BE2C (cell line): ENCODE measurements at regions not wholly inside any gene's neighbourhood (a gene's known extent, or its start where the extent isn't known, plus 50 kb on each side); places are given as distances from the start of the nearest gene placed in this dataset.

Experiments
- DNase-seq: peaks from one replicate; pipeline ENCODE4 v3.0.0-alpha.2; 2020
- H3K27me3 ChIP-seq: fragments of 250-450 bp; sonication (Bioruptor Pico); 2 replicates; pipeline ENCODE4 v1.5.1; 2020; ENCODE audit warnings: mild to moderate bottlenecking
- H3K36me3 ChIP-seq: fragments of 250-450 bp; sonication (Bioruptor Pico); 2 replicates; pipeline ENCODE4 v1.5.1; 2020; ENCODE audit warnings: mild to moderate bottlenecking
- H3K4me1 ChIP-seq: fragments of 250-450 bp; sonication (Bioruptor Pico); 2 replicates; pipeline ENCODE4 v1.5.1; 2020
- H3K4me3 ChIP-seq: 2 replicates; pipeline ENCODE4 v1.5.1; 2011; ENCODE audit warnings: low read depth, low read length
- H3K9me3 ChIP-seq: fragments of 250-450 bp; sonication (Bioruptor Pico); 2 replicates; pipeline ENCODE4 v1.5.1; 2020
- CTCF ChIP-seq: IDR thresholded peaks from 2 replicates; pipeline ENCODE4 v1.5.1; 2012; ENCODE audit warnings: mild to moderate bottlenecking, low read depth, low read length

DNA sequence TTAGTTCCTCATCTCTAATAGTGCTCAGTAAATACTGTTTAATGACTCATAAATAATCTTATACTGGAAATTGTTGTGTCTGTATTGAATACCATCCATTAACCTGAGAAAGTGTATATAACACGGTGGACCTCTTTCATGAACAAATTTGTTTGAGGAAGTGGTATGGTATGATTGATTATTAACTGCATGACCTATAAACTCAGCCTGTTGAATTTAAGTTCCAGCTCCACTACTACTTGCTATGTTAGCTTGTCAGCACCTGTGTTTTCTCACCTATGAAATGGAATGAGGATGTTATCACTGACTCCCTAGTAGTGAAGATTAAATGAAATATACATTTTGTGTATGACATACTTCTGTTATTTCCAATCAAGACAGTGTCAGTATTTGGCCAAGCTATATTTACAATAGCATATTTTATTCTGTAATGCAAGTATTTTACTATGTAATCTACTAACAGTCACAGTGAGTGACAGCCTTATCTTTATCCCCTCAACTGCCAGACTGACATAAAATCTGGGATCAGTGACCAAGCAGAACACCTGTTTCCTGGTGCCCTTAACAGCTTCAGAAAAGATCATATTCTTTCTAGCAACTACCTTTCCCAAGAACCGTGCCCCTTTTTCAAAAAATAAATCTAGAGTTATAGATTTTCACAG is 77.3 kb upstream of the ITGA1 start:
- Histone ChIP-seq H3K36me3 (no peaks in the 10 kb centered on the region), H3K4me1 (peaks cover 3% of the 10 kb centered on the region; the same call in 1 of the 2 replicates), H3K9me3 (no peaks in the 10 kb centered on the region), H3K27me3 (no peaks in the 10 kb centered on the region), H3K4me3 (no peak overlapping the region)
- DNase-seq: no peak
- TF ChIP-seq CTCF: no peak

- no peak for DNase-seq
- Histone ChIP-seq H3K4me3 (no peak overlapping the region), H3K9me3 (no peaks in the 10 kb centered on the region), H3K4me1 (peaks cover 3% of the 10 kb centered on the region; the same call in 1 of the 2 replicates), H3K36me3 (no peaks in the 10 kb centered on the region), H3K27me3 (no peaks in the 10 kb centered on the region)
- no peak for TF ChIP-seq CTCF
Observed at GRCh38 chr5:52710972-52711596, 76.6 kb upstream of the ITGA1 start.

- no peak overlapping the region for H3K4me3 ChIP-seq
- H3K27me3 ChIP-seq: no peaks in the 10 kb centered on the region
- no peak for DNase-seq
- no peak for TF ChIP-seq CTCF
- H3K4me1 ChIP-seq: peaks cover 3% of the 10 kb centered on the region; the same call in 1 of the 2 replicates
- no peaks in the 10 kb centered on the region for H3K36me3 ChIP-seq
- H3K9me3 ChIP-seq: 0 out of 2 replicates have a peak, but pooled peaks cover 2% of the 10 kb centered on the region
Observed at GRCh38 chr5:52712354-52712753, 75.4 kb upstream of the ITGA1 start.

DNA sequence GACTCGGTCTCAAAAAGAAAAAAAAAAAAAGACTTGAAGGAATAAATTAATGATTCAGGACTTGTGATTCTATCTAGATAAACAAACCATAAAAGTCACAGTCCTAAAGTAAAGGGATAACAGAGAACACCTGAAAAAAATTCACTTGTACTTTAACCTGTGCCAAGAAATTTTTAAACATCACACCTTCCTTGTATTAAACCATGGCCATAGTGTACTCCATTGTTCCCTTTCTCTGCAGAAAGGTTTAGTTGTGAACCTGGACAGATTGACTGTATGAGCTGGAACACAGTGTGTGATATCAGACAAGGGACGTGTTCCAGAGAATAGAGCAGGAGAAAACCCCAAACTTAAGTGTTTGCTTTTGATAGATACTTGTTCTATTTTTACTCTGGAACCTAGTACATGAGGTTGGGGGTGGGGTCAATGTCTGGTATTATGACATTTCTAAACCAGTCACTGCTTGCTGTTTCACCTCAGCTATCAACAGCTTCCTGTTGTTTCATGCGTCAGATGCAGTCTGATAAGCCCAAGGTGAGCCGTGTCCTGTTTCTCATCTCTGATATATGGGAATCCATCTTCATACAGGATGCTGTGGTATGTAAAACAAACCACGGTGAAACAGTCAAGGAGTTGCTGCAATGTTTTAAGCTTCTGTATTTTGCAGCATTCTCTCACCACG is 62.5 kb upstream of the ITGA1 start:
- Histone ChIP-seq H3K4me1 (peaks cover 39% of the 10 kb centered on the region), H3K4me3 (no peak overlapping the region), H3K27me3 (no peaks in the 10 kb centered on the region), H3K9me3 (no peaks in the 10 kb centered on the region), H3K36me3 (no peaks in the 10 kb centered on the region)
- no peak for TF ChIP-seq CTCF
- peak; percentile 12 for DNase-seq

DNA sequence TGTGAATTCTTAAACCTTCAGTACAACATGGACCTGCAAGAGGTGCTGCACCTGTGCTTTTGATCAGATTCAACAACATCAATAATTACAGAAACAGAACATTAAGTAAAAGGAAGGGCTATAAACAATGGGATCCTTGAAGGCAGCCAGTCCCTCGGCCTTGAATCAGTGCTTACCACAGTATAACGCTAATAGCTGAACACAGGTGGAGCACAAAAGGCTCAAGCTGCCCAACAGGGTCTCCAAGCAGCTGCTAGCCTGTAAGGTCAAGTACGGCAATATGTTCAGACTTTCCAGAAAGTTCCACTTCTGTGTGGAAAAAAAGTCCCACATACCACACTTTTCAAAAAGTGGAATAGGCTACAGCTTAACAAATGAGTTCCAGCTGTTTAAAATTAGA is 61.9 kb upstream of the ITGA1 start:
- no peak for TF ChIP-seq CTCF
- Histone ChIP-seq H3K36me3 (no peaks in the 10 kb centered on the region), H3K4me1 (peaks cover 39% of the 10 kb centered on the region), H3K9me3 (no peaks in the 10 kb centered on the region), H3K4me3 (no peak overlapping the region), H3K27me3 (no peaks in the 10 kb centered on the region)
- DNase-seq: no peak

DNA sequence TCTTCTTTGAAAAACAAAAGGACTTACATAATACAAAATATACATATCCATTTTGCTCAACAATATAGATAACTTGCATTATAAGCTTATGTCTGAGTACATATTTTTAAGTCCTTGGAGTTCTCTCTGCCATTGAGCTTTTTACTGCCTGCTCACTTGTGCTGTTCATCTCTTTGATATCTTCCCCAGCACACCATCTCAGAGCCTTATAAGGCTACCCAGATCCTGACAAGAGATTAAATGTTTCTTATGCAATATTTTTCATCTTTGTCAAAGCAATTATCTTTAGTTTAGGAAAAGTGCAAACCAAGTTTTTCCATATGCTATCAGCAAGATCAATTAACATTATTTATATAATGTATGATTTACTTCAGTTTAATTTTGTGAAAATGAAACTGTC is 60.7 kb upstream of the ITGA1 start:
- Histone ChIP-seq H3K4me1 (peaks cover 39% of the 10 kb centered on the region), H3K9me3 (no peaks in the 10 kb centered on the region), H3K4me3 (no peak overlapping the region), H3K36me3 (no peaks in the 10 kb centered on the region), H3K27me3 (no peaks in the 10 kb centered on the region)
- no peak for DNase-seq
- no peak for TF ChIP-seq CTCF
